ENCODE measurements at regions not wholly inside any gene's neighbourhood (a gene's known extent, or its start where the extent isn't known, plus 50 kb on each side); places are given as distances from the start of the nearest gene placed in this dataset.

DNA sequence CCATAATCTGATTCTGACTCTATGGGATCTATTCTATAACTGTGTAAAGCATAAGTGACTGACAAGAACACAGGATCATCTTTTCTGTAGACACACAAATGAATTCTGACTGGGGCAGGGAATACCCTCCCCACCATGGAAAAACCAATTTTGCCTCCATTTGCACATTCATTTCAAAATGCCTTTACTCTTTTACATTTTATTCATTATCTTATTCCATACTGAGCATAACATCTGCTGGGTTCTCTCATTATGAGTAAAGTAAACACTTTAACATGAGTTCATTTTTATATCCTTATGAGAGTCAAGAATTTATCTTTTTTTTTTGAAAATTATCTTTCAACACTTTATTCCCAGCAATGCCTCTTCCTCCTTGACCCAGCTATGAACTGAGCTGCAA, 163.5 kb downstream of the RNF152 start:
- DNase-seq (ENCODE audit: low read depth in 3 of 3, low spot score in 2 of 3) = no peak

DNA sequence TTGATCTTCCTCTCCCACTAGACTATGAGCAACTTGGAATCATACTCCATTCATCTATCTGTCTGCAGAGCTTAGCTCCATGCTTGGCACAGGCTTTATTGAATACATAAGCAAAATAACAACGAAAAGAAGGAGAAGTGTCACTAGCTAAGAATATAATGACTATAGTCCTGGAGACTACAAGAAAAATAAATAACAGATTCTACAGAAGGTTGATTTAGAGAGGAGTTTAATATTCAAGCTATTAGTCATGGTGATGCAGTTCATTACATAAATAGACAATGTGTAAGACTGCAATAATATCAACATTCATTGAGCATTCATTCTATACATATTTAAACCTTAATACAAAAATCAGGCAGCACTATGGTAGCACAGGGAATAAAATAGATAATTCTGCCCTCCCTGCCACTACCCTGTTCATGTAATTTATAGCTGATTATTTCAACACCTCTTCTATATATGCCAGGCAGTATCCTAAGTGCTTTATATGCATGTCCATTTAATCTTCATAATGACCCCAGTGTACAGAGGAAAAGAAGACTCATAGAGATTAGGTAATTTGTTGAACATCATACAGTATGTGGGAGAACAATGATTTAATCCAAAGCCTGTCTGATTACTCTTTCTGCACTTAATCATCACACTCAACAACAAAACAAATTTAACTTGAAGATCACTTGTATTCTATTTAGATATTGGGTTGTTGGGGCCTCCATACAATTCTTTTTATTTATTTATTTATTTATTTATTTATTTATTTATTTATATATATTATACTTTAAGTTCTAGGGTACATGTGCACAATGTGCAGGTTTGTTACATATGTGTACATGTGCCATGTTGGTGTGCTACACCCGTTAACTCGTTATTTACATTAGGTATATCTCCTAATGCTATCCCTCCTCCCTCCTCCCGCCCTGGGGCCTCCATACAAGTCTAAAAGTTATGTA, 165.3 kb downstream of the RNF152 start:
- DNase-seq (ENCODE audit: low read depth in 3 of 3, low spot score in 2 of 3) = no peak

DNA sequence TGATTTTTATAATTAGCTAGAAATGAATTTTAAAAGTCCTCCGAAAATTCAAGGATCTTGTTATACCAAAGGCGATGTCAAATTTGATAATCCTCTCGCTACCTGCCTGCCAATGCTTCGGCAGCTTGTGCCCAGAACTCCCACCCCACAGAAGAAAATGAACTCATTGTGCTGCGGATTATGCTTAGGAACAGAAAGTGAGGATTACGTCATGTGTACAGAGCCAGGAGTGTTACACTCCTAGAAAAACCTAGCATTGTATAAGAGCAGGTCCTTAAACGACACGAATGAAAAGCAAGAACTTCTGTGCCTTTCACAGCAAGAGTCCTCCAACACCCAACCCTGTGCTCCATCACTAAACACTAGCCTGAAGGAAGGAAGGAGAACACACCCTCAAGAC, 168.3 kb downstream of the RNF152 start:
- no peak for DNase-seq (ENCODE audit: low read depth in 3 of 3, low spot score in 2 of 3)

GRCh38 chr18:61722247-61722646, 170.6 kb downstream of the RNF152 start:
- DNase-seq (ENCODE audit: low read depth in 3 of 3, low spot score in 2 of 3) = no peak

GRCh38 chr18:61720496-61720895, 172.3 kb downstream of the RNF152 start:
- no peak for DNase-seq (ENCODE audit: low read depth in 3 of 3, low spot score in 2 of 3)

- DNase-seq (ENCODE audit: low read depth in 3 of 3, low spot score in 2 of 3) = no peak
Measured at GRCh38 chr18:61719671-61720070, 173.1 kb downstream of the RNF152 start.

DNA sequence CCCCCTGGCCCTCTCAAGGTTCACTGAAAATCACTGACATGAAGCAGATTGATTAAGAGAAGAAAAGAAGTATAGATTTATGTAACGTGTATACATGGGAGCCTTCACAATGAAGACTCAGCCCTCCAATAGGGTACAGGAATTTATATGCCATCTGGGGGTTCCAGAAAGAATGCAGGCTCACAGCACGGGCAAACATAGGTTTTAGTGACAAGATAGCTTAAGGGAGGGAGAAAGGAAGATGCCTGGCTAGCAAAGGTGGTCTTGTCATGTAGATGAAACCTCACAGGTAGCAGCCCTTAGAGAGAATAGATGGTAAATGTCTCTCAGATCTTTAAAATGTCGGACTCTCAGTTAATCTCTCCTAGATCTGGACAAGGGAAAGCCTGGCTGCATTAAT, 173.9 kb downstream of the RNF152 start:
- no peak for DNase-seq (ENCODE audit: low read depth in 3 of 3, low spot score in 2 of 3)

- no peak for DNase-seq (ENCODE audit: low read depth in 3 of 3, low spot score in 2 of 3)
Measured at GRCh38 chr18:61714421-61714820, 178.4 kb downstream of the RNF152 start.

- DNase-seq (ENCODE audit: low read depth in 3 of 3, low spot score in 2 of 3) = no peak
Measured at GRCh38 chr18:61713502-61713901, 179.3 kb downstream of the RNF152 start.

DNA sequence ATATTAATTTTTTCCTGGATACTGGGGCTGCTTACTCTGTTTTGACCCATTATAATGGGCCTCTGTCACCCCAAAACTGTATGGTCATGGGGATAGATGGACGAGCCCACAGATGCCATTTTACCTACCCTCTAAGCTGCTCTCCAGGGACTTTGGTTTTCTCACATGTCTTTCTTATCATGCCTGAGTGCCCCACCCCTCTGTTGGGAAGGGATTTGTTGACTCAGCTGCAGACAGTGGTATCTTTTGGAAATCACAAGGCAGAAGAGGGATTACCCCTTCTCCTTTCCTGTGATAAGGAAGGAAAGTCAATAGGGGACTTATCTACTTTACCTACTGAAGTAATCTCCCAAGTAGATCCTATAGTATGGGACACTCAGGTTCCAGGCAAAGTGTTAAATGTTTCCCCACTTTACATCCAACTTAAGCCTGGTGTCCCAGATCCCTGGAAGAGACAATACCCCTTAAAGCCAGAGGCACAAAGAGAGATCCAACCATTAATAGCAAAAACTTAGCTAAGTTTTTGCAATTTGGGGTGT, 182.7 kb downstream of the RNF152 start:
- DNase-seq (ENCODE audit: low read depth in 3 of 3, low spot score in 2 of 3) = no peak

DNA sequence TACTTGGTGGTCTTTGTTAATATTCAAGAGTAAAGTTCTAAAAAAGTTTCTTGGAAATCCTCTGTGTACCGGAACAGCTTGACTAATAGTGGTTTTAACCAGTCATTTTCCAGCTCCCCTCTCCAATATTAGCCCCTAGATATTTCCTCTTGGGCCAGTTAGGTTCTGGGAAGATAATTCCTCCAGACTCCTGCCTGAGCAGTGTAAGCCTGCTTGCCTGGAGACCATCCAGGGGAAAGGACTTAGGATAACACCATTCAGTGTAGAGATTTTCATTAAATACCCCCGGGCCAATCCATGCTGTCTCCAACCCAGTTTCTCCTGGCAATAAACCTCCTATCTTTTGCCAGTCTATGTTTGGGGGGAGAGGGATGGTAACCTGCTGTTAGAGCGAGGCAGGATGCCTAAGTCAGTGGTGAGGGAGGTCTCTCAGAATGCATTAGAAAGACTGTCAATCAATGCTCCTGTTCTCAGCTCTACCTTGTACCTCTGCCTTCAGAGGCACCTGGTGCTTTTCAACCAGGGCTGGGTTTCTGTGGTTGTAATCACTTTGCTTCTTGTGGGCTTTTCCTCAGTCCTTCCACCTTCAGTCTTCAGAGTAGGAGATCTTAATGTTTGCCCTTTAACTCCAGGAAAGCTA, 186.4 kb downstream of the RNF152 start:
- DNase-seq (ENCODE audit: low read depth in 3 of 3, low spot score in 2 of 3) = no peak

GRCh38 chr18:61703508-61703907, 189.3 kb downstream of the RNF152 start:
- DNase-seq (ENCODE audit: low read depth in 3 of 3, low spot score in 2 of 3) = no peak

- DNase-seq (ENCODE audit: low read depth in 3 of 3, low spot score in 2 of 3) = no peak
Measured at GRCh38 chr18:61702007-61702406, 190.8 kb downstream of the RNF152 start.

- no peak for DNase-seq (ENCODE audit: low read depth in 3 of 3, low spot score in 2 of 3)
Measured at GRCh38 chr18:61699397-61700110, 193.3 kb downstream of the RNF152 start.

DNA sequence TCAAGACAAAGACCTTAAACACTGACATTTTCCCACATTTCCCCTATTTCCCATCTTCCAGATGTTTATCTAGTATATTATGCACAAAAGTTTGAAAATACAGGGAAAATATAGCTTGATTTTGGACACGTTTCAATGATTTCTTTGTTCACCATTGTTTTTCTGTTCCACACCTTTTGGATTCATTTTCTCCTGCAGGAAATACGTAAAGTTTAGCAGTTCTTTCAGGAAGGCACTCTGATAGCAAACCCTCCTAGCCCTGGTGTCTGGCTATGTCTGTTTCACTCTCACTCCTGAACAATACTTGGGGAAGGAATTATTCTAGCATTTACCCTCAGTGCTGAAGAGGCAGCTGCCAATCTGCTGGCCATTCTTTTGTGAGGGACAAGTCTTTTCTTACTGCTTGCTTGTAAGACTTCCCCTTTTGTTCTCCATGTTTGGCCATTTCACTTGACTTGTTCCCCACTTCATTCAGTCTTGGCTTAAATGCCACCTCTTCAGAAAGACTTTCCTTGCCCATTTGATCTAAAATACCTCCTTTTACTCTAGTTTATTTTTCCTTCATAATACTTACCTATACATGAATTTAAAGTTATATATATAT, 195.4 kb downstream of the RNF152 start:
- no peak for DNase-seq (ENCODE audit: low read depth in 3 of 3, low spot score in 2 of 3)

DNA sequence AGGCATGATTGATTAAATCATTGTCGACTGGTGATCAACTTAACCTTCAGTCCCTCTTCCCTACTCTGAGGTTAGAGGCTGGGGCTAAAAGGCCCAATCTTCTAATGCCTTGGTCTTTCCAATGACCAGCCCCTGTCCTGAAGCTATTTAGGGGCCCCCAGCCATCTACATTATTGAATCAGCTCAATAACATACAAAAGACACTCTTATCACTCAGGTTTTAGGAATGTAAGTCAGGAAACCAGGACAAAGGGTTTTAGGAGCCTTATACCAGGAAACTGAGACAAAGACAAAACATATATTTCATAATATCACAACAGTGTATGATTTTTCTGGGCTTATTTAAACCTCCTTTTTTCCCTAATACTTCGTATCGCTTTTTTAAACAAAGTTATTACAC, 198.6 kb downstream of the RNF152 start:
- no peak for DNase-seq (ENCODE audit: low read depth in 3 of 3, low spot score in 2 of 3)

DNA sequence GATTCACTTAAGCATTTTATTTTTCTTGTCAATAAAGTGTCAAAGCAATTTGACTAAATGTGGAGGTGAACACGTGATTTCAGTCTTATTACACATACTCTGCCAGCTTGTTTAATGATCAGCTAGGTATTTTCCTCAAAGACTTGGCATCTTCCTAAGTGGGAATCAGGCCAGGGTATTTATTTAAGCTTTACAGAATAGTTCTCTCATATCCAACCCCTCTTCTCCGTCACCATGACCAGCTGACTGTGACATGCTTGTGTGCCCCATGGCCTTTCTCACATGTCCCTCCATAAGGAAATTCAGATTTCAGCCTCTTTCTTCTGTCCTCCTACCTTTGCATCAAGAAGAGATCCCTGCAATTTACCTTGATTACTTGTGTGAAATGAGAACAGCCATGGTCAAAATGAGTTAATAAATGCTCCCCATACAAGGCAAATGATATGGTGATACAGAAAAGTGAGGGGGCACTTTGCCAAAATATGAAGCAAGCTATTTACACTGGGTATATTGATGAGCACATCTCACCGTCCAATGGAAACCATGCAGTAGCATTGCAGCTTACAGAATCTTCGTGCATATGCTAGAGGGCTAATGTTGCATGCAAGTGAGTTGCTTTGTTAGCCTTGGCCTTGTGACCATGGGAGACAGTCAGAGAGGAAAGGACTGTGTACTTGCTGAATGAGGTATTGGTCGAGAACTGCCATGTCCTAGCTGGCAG, 202.2 kb downstream of the RNF152 start:
- no peak for DNase-seq (ENCODE audit: low read depth in 3 of 3, low spot score in 2 of 3)

- DNase-seq (ENCODE audit: low read depth in 3 of 3, low spot score in 2 of 3) = no peak
Measured at GRCh38 chr18:61687317-61687716, 205.5 kb downstream of the RNF152 start.

DNA sequence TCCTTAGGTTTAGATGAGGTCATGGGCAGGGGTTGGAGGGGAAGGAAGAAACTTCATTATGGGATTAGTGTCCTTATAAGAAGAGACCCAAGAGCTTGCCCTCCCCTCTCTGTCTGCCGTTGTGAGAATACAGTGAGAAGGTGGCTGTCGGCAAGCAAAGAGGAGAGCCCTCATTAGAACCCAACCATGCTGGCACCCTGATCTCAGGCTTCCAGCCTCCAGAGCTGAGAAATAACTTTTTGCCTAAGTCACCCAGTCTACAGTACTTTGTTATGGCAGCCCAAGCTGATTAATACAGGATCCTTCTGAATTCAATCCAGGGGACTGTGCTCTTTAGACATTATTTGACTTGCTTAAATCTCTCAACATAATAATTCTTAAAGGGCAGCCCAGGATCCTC, 209.0 kb downstream of the RNF152 start:
- no peak for DNase-seq (ENCODE audit: low read depth in 3 of 3, low spot score in 2 of 3)

GRCh38 chr18:61681065-61681464, 211.7 kb downstream of the RNF152 start:
- no peak for DNase-seq (ENCODE audit: low read depth in 3 of 3, low spot score in 2 of 3)

Data from right renal cortex interstitium (tissue), 3 donors.